ENCODE measurements at regions not wholly inside any gene's neighbourhood (a gene's known extent, or its start where the extent isn't known, plus 50 kb on each side); places are given as distances from the start of the nearest gene placed in this dataset.

DNA sequence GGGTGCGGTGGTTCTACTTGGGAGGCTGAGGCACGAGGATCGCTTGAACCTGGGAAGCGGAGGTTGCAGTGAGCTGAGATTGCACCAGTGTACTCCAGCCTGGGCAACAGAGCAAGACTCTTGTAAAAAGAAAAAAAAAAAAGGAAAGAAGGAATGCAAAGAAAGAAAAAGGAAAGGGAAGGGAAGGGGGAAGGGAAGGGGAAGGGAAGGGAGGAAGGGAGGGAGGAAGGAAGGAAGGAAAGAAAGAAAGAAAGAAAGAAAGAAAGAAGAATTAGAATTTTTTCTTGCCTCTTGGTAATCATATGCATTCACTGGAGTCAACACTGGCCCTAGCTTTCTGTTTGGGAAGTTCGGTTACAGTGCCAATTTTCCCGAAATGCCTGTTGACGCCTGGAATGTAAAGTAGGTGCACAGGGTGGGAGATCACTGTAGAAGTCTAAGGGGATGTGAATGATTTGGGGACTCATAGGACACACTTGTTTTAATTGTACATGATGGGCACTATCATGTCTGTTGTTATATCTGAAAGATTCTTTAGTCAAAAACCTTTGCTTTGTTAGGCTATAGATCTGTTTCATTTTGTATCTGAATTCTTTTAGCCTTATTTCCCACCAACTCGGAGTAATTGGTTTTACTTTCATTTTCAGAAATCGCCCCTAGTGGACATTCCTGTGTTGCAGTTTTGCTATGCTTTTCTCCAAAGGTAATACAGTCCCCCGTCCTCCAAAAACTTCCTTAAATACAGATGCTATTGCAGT is 59.8 kb upstream of the MORC3 start (continued):
- TF ChIP-seq, protein P1, sequence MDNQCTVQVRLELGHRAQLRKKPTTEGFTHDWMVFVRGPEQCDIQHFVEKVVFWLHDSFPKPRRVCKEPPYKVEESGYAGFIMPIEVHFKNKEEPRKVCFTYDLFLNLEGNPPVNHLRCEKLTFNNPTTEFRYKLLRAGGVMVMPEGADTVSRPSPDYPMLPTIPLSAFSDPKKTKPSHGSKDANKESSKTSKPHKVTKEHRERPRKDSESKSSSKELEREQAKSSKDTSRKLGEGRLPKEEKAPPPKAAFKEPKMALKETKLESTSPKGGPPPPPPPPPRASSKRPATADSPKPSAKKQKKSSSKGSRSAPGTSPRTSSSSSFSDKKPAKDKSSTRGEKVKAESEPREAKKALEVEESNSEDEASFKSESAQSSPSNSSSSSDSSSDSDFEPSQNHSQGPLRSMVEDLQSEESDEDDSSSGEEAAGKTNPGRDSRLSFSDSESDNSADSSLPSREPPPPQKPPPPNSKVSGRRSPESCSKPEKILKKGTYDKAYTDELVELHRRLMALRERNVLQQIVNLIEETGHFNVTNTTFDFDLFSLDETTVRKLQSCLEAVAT (IDR thresholded peaks at IDR 0.05), result 0 out of 4 replicates have a peak, but pooled peaks have one; percentile 41 to 52
- no peak for TF ChIP-seq SMARCB1 (IDR thresholded peaks at IDR 0.05; ENCODE audit: insufficient read length, low read depth)
- TF ChIP-seq ZNF696 (CRISPR knock-in tag; conservative IDR thresholded peaks at IDR 0.05), result no peak
- TF ChIP-seq CEBPB (tag; IDR thresholded peaks at IDR 0.05), result no peak
- TF ChIP-seq ZNF140 (CRISPR knock-in tag; IDR thresholded peaks at IDR 0.05), result no peak
- no peak for TF ChIP-seq MTF1 (CRISPR knock-in tag; IDR thresholded peaks at IDR 0.05; ENCODE audit: borderline replicate concordance)
- 0 out of 2 replicates have a peak, but pooled peaks have one; percentile 29 for TF ChIP-seq NFRKB (IDR thresholded peaks at IDR 0.05; ENCODE audit: low read depth)
- TF ChIP-seq BCOR (IDR thresholded peaks at IDR 0.05), result peak; percentile 86
- peak; percentile 51; the same call in 1 of the 2 replicates for TF ChIP-seq TRIM28 (IDR thresholded peaks at IDR 0.05)
- peak; percentile 79 for TF ChIP-seq L3MBTL2 (IDR thresholded peaks at IDR 0.05)
- TF ChIP-seq, protein P2, sequence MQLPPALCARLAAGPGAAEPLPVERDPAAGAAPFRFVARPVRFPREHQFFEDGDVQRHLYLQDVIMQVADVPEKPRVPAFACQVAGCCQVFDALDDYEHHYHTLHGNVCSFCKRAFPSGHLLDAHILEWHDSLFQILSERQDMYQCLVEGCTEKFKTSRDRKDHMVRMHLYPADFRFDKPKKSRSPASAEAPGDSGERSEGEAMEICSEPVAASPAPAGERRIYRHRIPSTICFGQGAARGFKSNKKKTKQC (CRISPR knock-in tag; IDR thresholded peaks at IDR 0.05), result no peak
- TF ChIP-seq HNRNPUL1 (IDR thresholded peaks at IDR 0.05; ENCODE audit: low read length), result no peak
- no peak for TF ChIP-seq PURB (CRISPR knock-in tag; IDR thresholded peaks at IDR 0.05; ENCODE audit: low read depth)
- 0 out of 2 replicates have a peak, but pooled peaks have one; percentile 54 for TF ChIP-seq YBX1 (IDR thresholded peaks at IDR 0.05)
- TF ChIP-seq, protein P3, sequence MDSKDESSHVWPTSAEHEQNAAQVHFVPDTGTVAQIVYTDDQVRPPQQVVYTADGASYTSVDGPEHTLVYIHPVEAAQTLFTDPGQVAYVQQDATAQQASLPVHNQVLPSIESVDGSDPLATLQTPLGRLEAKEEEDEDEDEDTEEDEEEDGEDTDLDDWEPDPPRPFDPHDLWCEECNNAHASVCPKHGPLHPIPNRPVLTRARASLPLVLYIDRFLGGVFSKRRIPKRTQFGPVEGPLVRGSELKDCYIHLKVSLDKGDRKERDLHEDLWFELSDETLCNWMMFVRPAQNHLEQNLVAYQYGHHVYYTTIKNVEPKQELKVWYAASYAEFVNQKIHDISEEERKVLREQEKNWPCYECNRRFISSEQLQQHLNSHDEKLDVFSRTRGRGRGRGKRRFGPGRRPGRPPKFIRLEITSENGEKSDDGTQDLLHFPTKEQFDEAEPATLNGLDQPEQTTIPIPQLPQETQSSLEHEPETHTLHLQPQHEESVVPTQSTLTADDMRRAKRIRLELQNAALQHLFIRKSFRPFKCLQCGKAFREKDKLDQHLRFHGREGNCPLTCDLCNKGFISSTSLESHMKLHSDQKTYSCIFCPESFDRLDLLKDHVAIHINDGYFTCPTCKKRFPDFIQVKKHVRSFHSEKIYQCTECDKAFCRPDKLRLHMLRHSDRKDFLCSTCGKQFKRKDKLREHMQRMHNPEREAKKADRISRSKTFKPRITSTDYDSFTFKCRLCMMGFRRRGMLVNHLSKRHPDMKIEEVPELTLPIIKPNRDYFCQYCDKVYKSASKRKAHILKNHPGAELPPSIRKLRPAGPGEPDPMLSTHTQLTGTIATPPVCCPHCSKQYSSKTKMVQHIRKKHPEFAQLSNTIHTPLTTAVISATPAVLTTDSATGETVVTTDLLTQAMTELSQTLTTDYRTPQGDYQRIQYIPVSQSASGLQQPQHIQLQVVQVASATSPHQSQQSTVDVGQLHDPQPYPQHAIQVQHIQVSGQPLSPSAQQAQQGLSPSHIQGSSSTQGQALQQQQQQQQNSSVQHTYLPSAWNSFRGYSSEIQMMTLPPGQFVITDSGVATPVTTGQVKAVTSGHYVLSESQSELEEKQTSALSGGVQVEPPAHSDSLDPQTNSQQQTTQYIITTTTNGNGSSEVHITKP (IDR thresholded peaks at IDR 0.05; ENCODE audit: partially characterized antibody), result peak; percentile 88
- no peak for TF ChIP-seq GTF2F1 (IDR thresholded peaks at IDR 0.05; ENCODE audit: low read depth, low read length)
- TF ChIP-seq, protein P4, sequence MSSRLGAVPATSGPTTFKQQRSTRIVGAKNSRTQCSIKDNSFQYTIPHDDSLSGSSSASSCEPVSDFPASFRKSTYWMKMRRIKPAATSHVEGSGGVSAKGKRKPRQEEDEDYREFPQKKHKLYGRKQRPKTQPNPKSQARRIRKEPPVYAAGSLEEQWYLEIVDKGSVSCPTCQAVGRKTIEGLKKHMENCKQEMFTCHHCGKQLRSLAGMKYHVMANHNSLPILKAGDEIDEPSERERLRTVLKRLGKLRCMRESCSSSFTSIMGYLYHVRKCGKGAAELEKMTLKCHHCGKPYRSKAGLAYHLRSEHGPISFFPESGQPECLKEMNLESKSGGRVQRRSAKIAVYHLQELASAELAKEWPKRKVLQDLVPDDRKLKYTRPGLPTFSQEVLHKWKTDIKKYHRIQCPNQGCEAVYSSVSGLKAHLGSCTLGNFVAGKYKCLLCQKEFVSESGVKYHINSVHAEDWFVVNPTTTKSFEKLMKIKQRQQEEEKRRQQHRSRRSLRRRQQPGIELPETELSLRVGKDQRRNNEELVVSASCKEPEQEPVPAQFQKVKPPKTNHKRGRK (tag; IDR thresholded peaks at IDR 0.05), result peak; percentile 99
- no peak for TF ChIP-seq SMC3 (conservative IDR thresholded peaks at IDR 0.05; ENCODE audit: insufficient read depth, low read depth, low read length)
- TF ChIP-seq SAFB (IDR thresholded peaks at IDR 0.05; ENCODE audit: borderline replicate concordance, low read depth, low read length), result no peak
- TF ChIP-seq, protein P5, sequence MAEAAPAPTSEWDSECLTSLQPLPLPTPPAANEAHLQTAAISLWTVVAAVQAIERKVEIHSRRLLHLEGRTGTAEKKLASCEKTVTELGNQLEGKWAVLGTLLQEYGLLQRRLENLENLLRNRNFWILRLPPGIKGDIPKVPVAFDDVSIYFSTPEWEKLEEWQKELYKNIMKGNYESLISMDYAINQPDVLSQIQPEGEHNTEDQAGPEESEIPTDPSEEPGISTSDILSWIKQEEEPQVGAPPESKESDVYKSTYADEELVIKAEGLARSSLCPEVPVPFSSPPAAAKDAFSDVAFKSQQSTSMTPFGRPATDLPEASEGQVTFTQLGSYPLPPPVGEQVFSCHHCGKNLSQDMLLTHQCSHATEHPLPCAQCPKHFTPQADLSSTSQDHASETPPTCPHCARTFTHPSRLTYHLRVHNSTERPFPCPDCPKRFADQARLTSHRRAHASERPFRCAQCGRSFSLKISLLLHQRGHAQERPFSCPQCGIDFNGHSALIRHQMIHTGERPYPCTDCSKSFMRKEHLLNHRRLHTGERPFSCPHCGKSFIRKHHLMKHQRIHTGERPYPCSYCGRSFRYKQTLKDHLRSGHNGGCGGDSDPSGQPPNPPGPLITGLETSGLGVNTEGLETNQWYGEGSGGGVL (CRISPR knock-in tag; IDR thresholded peaks at IDR 0.05), result no peak

Measured in K562 (cell line).